Peyer's patch (tissue), 4 donors: ENCODE measurements at regions not wholly inside any gene's neighbourhood (a gene's known extent, or its start where the extent isn't known, plus 50 kb on each side); places are given as distances from the start of the nearest gene placed in this dataset.

Experiments
- POLR2A ChIP-seq, 2 donors: fragments of 450-650 bp; IDR thresholded peaks; one replicate each; pipeline ENCODE4 v1.5.1; 2017; ENCODE audit warnings: antibody characterized with exemption in 2 of 2, mild to moderate bottlenecking in 2 of 2, moderate library complexity in 2 of 2
- TF ChIP-seq, protein P1 (sequence below), 6 experiments: fragments of 450-650 bp in 4 of 6; fragments of 200-600 bp in 2 of 6; sonication (generic) in 1 of 6; IDR thresholded peaks; one replicate each; pipeline ENCODE4 v1.5.1; 2017 to 2019; ENCODE audit warnings: antibody characterized with exemption in 6 of 6, mild to moderate bottlenecking in 3 of 6, moderate library complexity in 1 of 6

DNA sequence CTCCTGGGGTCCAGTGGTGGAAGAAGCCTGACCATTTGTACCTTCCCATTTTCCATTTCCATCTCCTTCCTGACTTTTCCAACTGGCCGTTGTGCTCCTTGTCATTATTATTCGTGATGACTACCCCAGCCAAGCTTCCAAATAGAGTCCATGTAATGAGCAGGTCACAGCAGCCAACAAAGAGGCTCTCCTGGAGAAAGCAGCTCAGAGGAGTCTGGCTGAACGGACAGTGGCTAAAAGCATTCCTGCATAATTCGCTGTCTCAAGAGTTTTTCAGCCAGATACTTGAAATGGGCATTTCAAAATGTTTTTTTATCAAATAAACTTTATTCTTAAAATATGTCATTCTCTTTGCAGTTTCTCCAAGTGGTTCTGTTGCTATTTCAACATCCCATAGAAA lies 458.6 kb downstream of the INHBA start:
- no peak for TF ChIP-seq POLR2A (IDR thresholded peaks at IDR 0.05)
- TF ChIP-seq, protein P1, sequence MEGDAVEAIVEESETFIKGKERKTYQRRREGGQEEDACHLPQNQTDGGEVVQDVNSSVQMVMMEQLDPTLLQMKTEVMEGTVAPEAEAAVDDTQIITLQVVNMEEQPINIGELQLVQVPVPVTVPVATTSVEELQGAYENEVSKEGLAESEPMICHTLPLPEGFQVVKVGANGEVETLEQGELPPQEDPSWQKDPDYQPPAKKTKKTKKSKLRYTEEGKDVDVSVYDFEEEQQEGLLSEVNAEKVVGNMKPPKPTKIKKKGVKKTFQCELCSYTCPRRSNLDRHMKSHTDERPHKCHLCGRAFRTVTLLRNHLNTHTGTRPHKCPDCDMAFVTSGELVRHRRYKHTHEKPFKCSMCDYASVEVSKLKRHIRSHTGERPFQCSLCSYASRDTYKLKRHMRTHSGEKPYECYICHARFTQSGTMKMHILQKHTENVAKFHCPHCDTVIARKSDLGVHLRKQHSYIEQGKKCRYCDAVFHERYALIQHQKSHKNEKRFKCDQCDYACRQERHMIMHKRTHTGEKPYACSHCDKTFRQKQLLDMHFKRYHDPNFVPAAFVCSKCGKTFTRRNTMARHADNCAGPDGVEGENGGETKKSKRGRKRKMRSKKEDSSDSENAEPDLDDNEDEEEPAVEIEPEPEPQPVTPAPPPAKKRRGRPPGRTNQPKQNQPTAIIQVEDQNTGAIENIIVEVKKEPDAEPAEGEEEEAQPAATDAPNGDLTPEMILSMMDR (IDR thresholded peaks at IDR 0.05): no peak
